ENCODE measurements at regions not wholly inside any gene's neighbourhood (a gene's known extent, or its start where the extent isn't known, plus 50 kb on each side); places are given as distances from the start of the nearest gene placed in this dataset.

- no peak overlapping the region for H3K4me3 ChIP-seq (ENCODE audit: low read depth, low read length)
- TF ChIP-seq MYC (IDR thresholded peaks at IDR 0.05; ENCODE audit: low read depth, low read length) (no peak), POLR2A (IDR thresholded peaks at IDR 0.05; ENCODE audit: extremely low read depth, insufficient read length) (no peak), MAX (IDR thresholded peaks at IDR 0.05; ENCODE audit: low read depth, low read length) (no peak)
- TF ChIP-seq, protein P1, sequence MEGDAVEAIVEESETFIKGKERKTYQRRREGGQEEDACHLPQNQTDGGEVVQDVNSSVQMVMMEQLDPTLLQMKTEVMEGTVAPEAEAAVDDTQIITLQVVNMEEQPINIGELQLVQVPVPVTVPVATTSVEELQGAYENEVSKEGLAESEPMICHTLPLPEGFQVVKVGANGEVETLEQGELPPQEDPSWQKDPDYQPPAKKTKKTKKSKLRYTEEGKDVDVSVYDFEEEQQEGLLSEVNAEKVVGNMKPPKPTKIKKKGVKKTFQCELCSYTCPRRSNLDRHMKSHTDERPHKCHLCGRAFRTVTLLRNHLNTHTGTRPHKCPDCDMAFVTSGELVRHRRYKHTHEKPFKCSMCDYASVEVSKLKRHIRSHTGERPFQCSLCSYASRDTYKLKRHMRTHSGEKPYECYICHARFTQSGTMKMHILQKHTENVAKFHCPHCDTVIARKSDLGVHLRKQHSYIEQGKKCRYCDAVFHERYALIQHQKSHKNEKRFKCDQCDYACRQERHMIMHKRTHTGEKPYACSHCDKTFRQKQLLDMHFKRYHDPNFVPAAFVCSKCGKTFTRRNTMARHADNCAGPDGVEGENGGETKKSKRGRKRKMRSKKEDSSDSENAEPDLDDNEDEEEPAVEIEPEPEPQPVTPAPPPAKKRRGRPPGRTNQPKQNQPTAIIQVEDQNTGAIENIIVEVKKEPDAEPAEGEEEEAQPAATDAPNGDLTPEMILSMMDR (IDR thresholded peaks at IDR 0.05; ENCODE audit: low read depth, low read length) = no peak
- DNase-seq (ENCODE audit: low read depth) = no peak
Observed at GRCh38 chr4:78989697-78990270, 50.5 kb upstream of the PAQR3 start.

Measured in NB4 (cell line).